HepG2 (cell line): ENCODE measurements at regions not wholly inside any gene's neighbourhood (a gene's known extent, or its start where the extent isn't known, plus 50 kb on each side); places are given as distances from the start of the nearest gene placed in this dataset.

Source experiments
- ATAC-seq: fragments of 200-7000 bp; cut with Tn5 transposase; 3 replicates; pipeline ENCODE4 v1.9.1; 2020; ENCODE audit warnings: mild to moderate bottlenecking, moderate library complexity
- BruUV-seq: library from RNA; stranded (reverse); fragments of 400-500 nt; replicated peaks from 2 replicates; lab custom pipeline; 2021; lab: Mats Ljungman, UMichigan
- CTCF ChIA-PET: fragments of 300-600 bp; formaldehyde crosslinking; extraction: SDS; loops from one replicate; lab custom pipeline; 2021; ENCODE audit warnings: low total read pairs, inconsistent platforms, low intra/inter-chr PET ratio; lab: Yijun Ruan, JAX
- POLR2A ChIA-PET: fragments of 350-600 bp; sonication (Branson Sonifier 250); formaldehyde crosslinking; loops from one replicate; lab custom pipeline; 2020; ENCODE audit warnings: antibody characterized with exemption, inconsistent platforms; lab: Yijun Ruan, JAX
- DNase-seq: peaks from one replicate; pipeline ENCODE4 v3.0.0-alpha.2; 2015; ENCODE audit warnings: low spot score
- FAIRE-seq: peaks from 3 replicates; lab custom pipeline; 2011; peaks lifted over from hg19 to GRCh38; lab: Jason Lieb, UNC
- H2AFZ ChIP-seq: one replicate; pipeline ENCODE4 v1.6.1; 2011; ENCODE audit warnings: low read length, inconsistent platforms
- H3K27ac ChIP-seq: fragments of 300-600 bp; 3 replicates; pipeline ENCODE4 v1.8.0; 2011; ENCODE audit warnings: mixed run types, mild to moderate bottlenecking, mixed read lengths, low read length, inconsistent platforms; ENCODE audit not compliant: insufficient read depth; ENCODE audit errors: extremely low read length
- H3K27me3 ChIP-seq, 2 experiments: fragments of 200-600 bp in 1 of 2; 2 replicates in 1 of 2; 3 replicates in 1 of 2; pipeline versions ENCODE4 v1.6.0 to v1.8.0; 2011; ENCODE audit warnings: low read length in 2 of 2, mild to moderate bottlenecking in 2 of 2, moderate library complexity in 2 of 2, inconsistent platforms in 1 of 2; ENCODE audit not compliant: insufficient read depth in 2 of 2, control insufficient read depth in 1 of 2
- H3K36me3 ChIP-seq, 2 experiments: fragments of 200-600 bp in 1 of 2; replicated peaks in 1 of 2; 2 replicates in 1 of 2; 3 replicates in 1 of 2; pipeline versions ENCODE4 v1.5.1 to v1.8.0; 2011; ENCODE audit warnings: low read length in 2 of 2, inconsistent platforms in 1 of 2; ENCODE audit not compliant: insufficient read depth in 2 of 2, control insufficient read depth in 1 of 2
- H3K4me1 ChIP-seq: 2 replicates; pipeline ENCODE4 v1.5.1; 2012; ENCODE audit warnings: low read length, inconsistent platforms; ENCODE audit not compliant: insufficient read depth
- H3K4me2 ChIP-seq: 2 replicates; pipeline ENCODE4 v1.6.0; 2011; ENCODE audit warnings: low read depth, low read length, inconsistent platforms
- H3K4me3 ChIP-seq, 3 experiments: fragments of 200-600 bp in 1 of 3; sonication (generic), shearing (Covaris generic) in 1 of 3; replicated peaks in 1 of 3; 2 replicates each; pipeline ENCODE4 v1.5.1; 2011 to 2016; ENCODE audit warnings: low read length in 3 of 3, inconsistent platforms in 2 of 3, low read depth in 2 of 3, mild to moderate bottlenecking in 2 of 3, control low read depth in 1 of 3, mixed read lengths in 1 of 3; ENCODE audit not compliant: insufficient read depth in 1 of 3
- H3K79me2 ChIP-seq: one replicate; pipeline ENCODE4 v1.6.1; 2011; ENCODE audit warnings: low read length, inconsistent platforms; ENCODE audit not compliant: insufficient read depth
- H3K9ac ChIP-seq: 2 replicates; pipeline ENCODE4 v1.6.0; 2011; ENCODE audit warnings: mild to moderate bottlenecking, low read depth, low read length, inconsistent platforms; ENCODE audit not compliant: insufficient read depth
- H3K9me3 ChIP-seq: 2 replicates; pipeline ENCODE4 v1.5.1; 2012; ENCODE audit warnings: mild to moderate bottlenecking, low read length
- H4K20me1 ChIP-seq: 2 replicates; pipeline ENCODE4 v1.6.0; 2011; ENCODE audit warnings: inconsistent platforms, mild to moderate bottlenecking, low read length, moderate library complexity; ENCODE audit not compliant: insufficient read depth
- AKAP8 ChIP-seq: sonication (generic); formaldehyde crosslinking; IDR thresholded peaks from 2 replicates; pipeline ENCODE4 v1.5.1; 2020; ENCODE audit warnings: mild to moderate bottlenecking, missing genetic modification reagents
- CEBPG ChIP-seq: IDR thresholded peaks from 2 replicates; pipeline ENCODE4 v1.6.1; 2016
- EP300 ChIP-seq, 3 experiments: sonication (generic) in 1 of 3; formaldehyde crosslinking in 1 of 3; IDR thresholded peaks; 2 replicates each; pipeline versions ENCODE4 v1.5.1 to v1.6.1; 2011 to 2020; ENCODE audit warnings: low read depth in 2 of 3, low read length in 2 of 3, borderline replicate concordance in 1 of 3, improper control_type of control experiment in 1 of 3, mild to moderate bottlenecking in 1 of 3, missing genetic modification reagents in 1 of 3, moderate library complexity in 1 of 3
- ETV6 ChIP-seq: sonication (generic); formaldehyde crosslinking; conservative IDR thresholded peaks from 2 replicates; pipeline ENCODE4 v1.4.0; 2020; ENCODE audit warnings: missing genetic modification reagents
- FOSL2 ChIP-seq: sonication (generic); formaldehyde crosslinking; IDR thresholded peaks from 2 replicates; pipeline ENCODE4 v1.4.0; 2020; ENCODE audit warnings: missing genetic modification reagents
- GZF1 ChIP-seq: sonication (generic); formaldehyde crosslinking; IDR thresholded peaks from 2 replicates; pipeline ENCODE4 v1.5.1; 2020; ENCODE audit warnings: mild to moderate bottlenecking, missing genetic modification reagents
- KDM3A ChIP-seq: IDR thresholded peaks from 2 replicates; pipeline ENCODE4 v1.6.1; 2018; ENCODE audit warnings: low read depth, missing compliant biosample characterization
- KDM6A ChIP-seq: IDR thresholded peaks from 2 replicates; pipeline ENCODE4 v1.6.1; 2016; ENCODE audit warnings: low read depth
- KLF11 ChIP-seq: IDR thresholded peaks from 2 replicates; pipeline ENCODE4 v1.6.1; 2016; ENCODE audit warnings: missing compliant biosample characterization
- MAZ ChIP-seq, 2 experiments: sonication (generic) in 1 of 2; formaldehyde crosslinking in 1 of 2; IDR thresholded peaks; 2 replicates each; pipeline versions ENCODE4 v1.5.0 to v1.6.1; 2012 to 2020; ENCODE audit warnings: low read depth in 2 of 2, mild to moderate bottlenecking in 2 of 2, borderline replicate concordance in 1 of 2, improper control_type of control experiment in 1 of 2, low read length in 1 of 2, missing genetic modification reagents in 1 of 2, moderate library complexity in 1 of 2
- NR2F6 ChIP-seq, 2 experiments: IDR thresholded peaks; 2 replicates each; pipeline ENCODE4 v1.6.1; 2016; ENCODE audit warnings: antibody characterized with exemption in 1 of 2, mild to moderate bottlenecking in 1 of 2
- RAD21 ChIP-seq: fragments of 450-650 bp; formaldehyde crosslinking; IDR thresholded peaks from 2 replicates; pipeline ENCODE4 v1.5.0; 2020; ENCODE audit warnings: mild to moderate bottlenecking
- SAP130 ChIP-seq: IDR thresholded peaks from 2 replicates; pipeline ENCODE4 v1.6.1; 2016; ENCODE audit warnings: low read depth
- SMAD1 ChIP-seq: sonication (generic); formaldehyde crosslinking; IDR thresholded peaks from 2 replicates; pipeline ENCODE4 v1.4.0; 2020; ENCODE audit warnings: missing genetic modification reagents, low read depth, mild to moderate bottlenecking, borderline replicate concordance
- SMARCE1 ChIP-seq: fragments of 450-650 bp; IDR thresholded peaks from 2 replicates; pipeline ENCODE4 v1.6.1; 2017; ENCODE audit warnings: borderline replicate concordance
- SP4 ChIP-seq: sonication (generic); formaldehyde crosslinking; IDR thresholded peaks from 2 replicates; pipeline ENCODE4 v1.8.1; 2023; ENCODE audit warnings: mild to moderate bottlenecking, missing genetic modification reagents
- U2AF2 ChIP-seq: fragments of 200-400 bp; formaldehyde crosslinking; IDR thresholded peaks from 2 replicates; pipeline ENCODE4 v1.6.1; 2017; ENCODE audit warnings: low read depth, mild to moderate bottlenecking, low read length
- ZNF207 ChIP-seq: fragments of 450-650 bp; IDR thresholded peaks from 2 replicates; pipeline ENCODE4 v1.6.1; 2016; ENCODE audit warnings: antibody characterized with exemption, borderline replicate concordance
- ZNF274 ChIP-seq: sonication (generic); formaldehyde crosslinking; IDR thresholded peaks from 2 replicates; pipeline ENCODE4 v1.5.1; 2020; ENCODE audit warnings: mild to moderate bottlenecking, missing genetic modification reagents
- ZNF574 ChIP-seq: sonication (generic); formaldehyde crosslinking; IDR thresholded peaks from 2 replicates; pipeline ENCODE4 v1.4.0; 2020; ENCODE audit warnings: missing genetic modification reagents
- ZNF672 ChIP-seq: sonication (generic); formaldehyde crosslinking; IDR thresholded peaks from 2 replicates; pipeline ENCODE4 v1.8.1; 2022; ENCODE audit warnings: missing genetic modification reagents
- ZNF768 ChIP-seq: sonication (generic); formaldehyde crosslinking; IDR thresholded peaks from 2 replicates; pipeline ENCODE4 v1.4.0; 2020; ENCODE audit warnings: missing genetic modification reagents
- ZNF782 ChIP-seq: sonication (generic); formaldehyde crosslinking; IDR thresholded peaks from 2 replicates; pipeline ENCODE4 v1.4.0; 2020; ENCODE audit warnings: missing genetic modification reagents, mild to moderate bottlenecking, borderline replicate concordance
- WGBS: methylation state at CpG from one replicate; pipeline ENCODE4 v1.1.6; 2017; ENCODE audit warnings: low lambda C conversion rate; 5-methylcytosine and 5-hydroxymethylcytosine counted together
- in situ Hi-C: cut with HindIII; loops from 2 replicates; pipeline ENCODE4 v1.10.0; 2017; ENCODE audit warnings: low pct_unique_long_range_greater_than_20kb; ENCODE audit not compliant: extremely low pct_ligation_motif_present
- intact Hi-C: fragments of 100-400 bp; cut with micrococcal nuclease; formaldehyde crosslinking; loops from one replicate; pipeline ENCODE4 v1.10.0; 2022; ENCODE audit not compliant: unreplicated experiment
- TF ChIP-seq, protein P1 (sequence below): sonication (generic); formaldehyde crosslinking; IDR thresholded peaks from 2 replicates; pipeline ENCODE4 v1.5.0; 2020; ENCODE audit warnings: missing genetic modification reagents

- WGBS, result 7% methylated on average over 6 of the region's 6 CpGs
- in situ Hi-C loops (loop anchor here (5.0 to 10.0 kb wide), 2 partner anchors 509 to 866 kb away; no protein-coding TSS in a partner anchor), intact Hi-C loops (loop anchor here (1.0 to 2.0 kb wide), 2 partner anchors 158 to 350 kb away; no protein-coding TSS in a partner anchor)
- no TSS peak for BruUV-seq
- DNase-seq, result peak; percentile 62
- peak; percentile 66 for FAIRE-seq
- H2AFZ ChIP-seq, result no peak overlapping the region
- no peak overlapping the region for H3K4me3 ChIP-seq
- no peaks in the 10 kb centered on the region for H3K79me2 ChIP-seq
- H3K27me3 ChIP-seq, result peaks cover 0 to 14% of the 10 kb centered on the region in 2 experiments; a peak in 2 of 5 replicates
- no peaks in the 10 kb centered on the region for H4K20me1 ChIP-seq
- no peaks in the 10 kb centered on the region for H3K9me3 ChIP-seq
- ChIA-PET CTCF (interaction anchor here (1.8 to 2.0 kb wide), 2 partner anchors 158 to 509 kb away, joined by 6 to 8 read pairs; no protein-coding TSS in a partner anchor), POLR2A (no interaction called here)
- ATAC-seq, result peak; percentile 97
- H3K4me1 ChIP-seq, result no peaks in the 10 kb centered on the region
- H3K27ac ChIP-seq, result no peak overlapping the region
- no peaks in the 10 kb centered on the region for H3K36me3 ChIP-seq
- H3K9ac ChIP-seq, result no peak overlapping the region
- H3K4me2 ChIP-seq, result no peak overlapping the region
- TF ChIP-seq ZNF574 (CRISPR knock-in tag) (0 out of 2 replicates have a peak, but pooled peaks have one; percentile 45), CEBPG (CRISPR knock-in tag) (no peak), EP300 (IDR thresholded peaks at IDR 0.05; ENCODE audit: low read depth in 2 of 2, low read length in 2 of 2) (no peak), EP300 (CRISPR knock-in tag; IDR thresholded peaks at IDR 0.05; ENCODE audit: borderline replicate concordance) (no peak), MAZ (IDR thresholded peaks at IDR 0.05; ENCODE audit: borderline replicate concordance, low read depth, low read length) (0 out of 2 replicates have a peak, but pooled peaks have one; percentile 25), MAZ (CRISPR knock-in tag; IDR thresholded peaks at IDR 0.05; ENCODE audit: low read depth) (no peak), SAP130 (CRISPR knock-in tag) (no peak), ZNF768 (CRISPR knock-in tag) (no peak), SP4 (CRISPR knock-in tag) (no peak), AKAP8 (CRISPR knock-in tag) (no peak), ZNF672 (CRISPR knock-in tag) (no peak), NR2F6 (IDR thresholded peaks at IDR 0.05) (no peak), NR2F6 (CRISPR knock-in tag; IDR thresholded peaks at IDR 0.05) (no peak), KLF11 (CRISPR knock-in tag) (no peak), ZNF207 (no peak), RAD21 (CRISPR knock-in tag) (peak; percentile 92), ZNF274 (CRISPR knock-in tag) (no peak), GZF1 (CRISPR knock-in tag) (no peak), KDM3A (CRISPR knock-in tag) (no peak), FOSL2 (CRISPR knock-in tag) (0 out of 2 replicates have a peak, but pooled peaks have one; percentile 16), SMAD1 (CRISPR knock-in tag) (0 out of 2 replicates have a peak, but pooled peaks have one; percentile 27), KDM6A (CRISPR knock-in tag) (no peak), SMARCE1 (no peak), ETV6 (CRISPR knock-in tag) (no peak), ZNF782 (CRISPR knock-in tag) (no peak), U2AF2 (no peak)
- TF ChIP-seq, protein P1, sequence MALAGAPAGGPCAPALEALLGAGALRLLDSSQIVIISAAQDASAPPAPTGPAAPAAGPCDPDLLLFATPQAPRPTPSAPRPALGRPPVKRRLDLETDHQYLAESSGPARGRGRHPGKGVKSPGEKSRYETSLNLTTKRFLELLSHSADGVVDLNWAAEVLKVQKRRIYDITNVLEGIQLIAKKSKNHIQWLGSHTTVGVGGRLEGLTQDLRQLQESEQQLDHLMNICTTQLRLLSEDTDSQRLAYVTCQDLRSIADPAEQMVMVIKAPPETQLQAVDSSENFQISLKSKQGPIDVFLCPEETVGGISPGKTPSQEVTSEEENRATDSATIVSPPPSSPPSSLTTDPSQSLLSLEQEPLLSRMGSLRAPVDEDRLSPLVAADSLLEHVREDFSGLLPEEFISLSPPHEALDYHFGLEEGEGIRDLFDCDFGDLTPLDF (CRISPR knock-in tag), result no peak
Measured at GRCh38 chr20:23200914-23201313, 114.8 kb upstream of the CD93 start.
